C4-2B (cell line): ENCODE measurements at regions not wholly inside any gene's neighbourhood (a gene's known extent, or its start where the extent isn't known, plus 50 kb on each side); places are given as distances from the start of the nearest gene placed in this dataset.

ENCODE experiments used
- ZFX ChIP-seq: fragments of 450-650 bp; IDR thresholded peaks from 2 replicates; pipeline ENCODE4 v1.6.1; 2017
- TF ChIP-seq, protein P1 (sequence below): fragments of 450-650 bp; conservative IDR thresholded peaks from 2 replicates; pipeline ENCODE4 v1.5.1; 2017; ENCODE audit warnings: mild to moderate bottlenecking

DNA sequence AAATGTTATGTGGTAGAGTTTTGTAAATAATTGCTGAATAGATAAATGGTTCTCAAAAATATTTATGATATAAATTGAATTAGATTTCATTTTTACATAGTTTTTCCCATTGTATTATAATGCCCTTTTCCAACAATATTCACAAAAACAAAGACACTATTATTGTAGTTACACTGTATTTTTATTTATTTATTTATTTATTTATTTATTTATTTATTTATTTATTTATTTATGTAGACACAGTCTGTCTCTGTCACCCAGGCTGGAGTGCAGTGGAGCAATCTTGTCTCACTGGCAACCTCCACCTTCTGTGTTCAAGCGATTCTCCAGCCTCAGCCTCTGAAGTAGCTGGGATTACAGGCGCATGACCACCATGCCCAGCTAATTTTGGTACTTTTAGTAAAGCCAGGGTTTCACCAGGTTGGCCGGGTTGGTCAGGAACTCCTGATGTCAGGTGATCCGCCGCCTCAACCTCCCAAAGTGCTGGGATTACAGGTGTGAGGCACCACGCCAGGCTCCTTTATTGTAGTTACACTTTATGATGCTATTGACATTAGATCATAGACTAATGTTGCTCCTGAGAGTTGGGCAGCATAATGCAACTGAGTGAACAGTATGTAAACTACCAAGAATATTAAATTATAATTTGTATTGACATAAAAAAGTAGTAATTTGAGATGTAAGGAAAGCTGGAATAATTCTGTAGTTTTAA is 1430.0 kb upstream of the PRMT6 start:
- TF ChIP-seq, protein P1, sequence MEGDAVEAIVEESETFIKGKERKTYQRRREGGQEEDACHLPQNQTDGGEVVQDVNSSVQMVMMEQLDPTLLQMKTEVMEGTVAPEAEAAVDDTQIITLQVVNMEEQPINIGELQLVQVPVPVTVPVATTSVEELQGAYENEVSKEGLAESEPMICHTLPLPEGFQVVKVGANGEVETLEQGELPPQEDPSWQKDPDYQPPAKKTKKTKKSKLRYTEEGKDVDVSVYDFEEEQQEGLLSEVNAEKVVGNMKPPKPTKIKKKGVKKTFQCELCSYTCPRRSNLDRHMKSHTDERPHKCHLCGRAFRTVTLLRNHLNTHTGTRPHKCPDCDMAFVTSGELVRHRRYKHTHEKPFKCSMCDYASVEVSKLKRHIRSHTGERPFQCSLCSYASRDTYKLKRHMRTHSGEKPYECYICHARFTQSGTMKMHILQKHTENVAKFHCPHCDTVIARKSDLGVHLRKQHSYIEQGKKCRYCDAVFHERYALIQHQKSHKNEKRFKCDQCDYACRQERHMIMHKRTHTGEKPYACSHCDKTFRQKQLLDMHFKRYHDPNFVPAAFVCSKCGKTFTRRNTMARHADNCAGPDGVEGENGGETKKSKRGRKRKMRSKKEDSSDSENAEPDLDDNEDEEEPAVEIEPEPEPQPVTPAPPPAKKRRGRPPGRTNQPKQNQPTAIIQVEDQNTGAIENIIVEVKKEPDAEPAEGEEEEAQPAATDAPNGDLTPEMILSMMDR = no peak
- no peak for TF ChIP-seq ZFX
